ENCODE measurements at regions not wholly inside any gene's neighbourhood (a gene's known extent, or its start where the extent isn't known, plus 50 kb on each side); places are given as distances from the start of the nearest gene placed in this dataset.

DNA sequence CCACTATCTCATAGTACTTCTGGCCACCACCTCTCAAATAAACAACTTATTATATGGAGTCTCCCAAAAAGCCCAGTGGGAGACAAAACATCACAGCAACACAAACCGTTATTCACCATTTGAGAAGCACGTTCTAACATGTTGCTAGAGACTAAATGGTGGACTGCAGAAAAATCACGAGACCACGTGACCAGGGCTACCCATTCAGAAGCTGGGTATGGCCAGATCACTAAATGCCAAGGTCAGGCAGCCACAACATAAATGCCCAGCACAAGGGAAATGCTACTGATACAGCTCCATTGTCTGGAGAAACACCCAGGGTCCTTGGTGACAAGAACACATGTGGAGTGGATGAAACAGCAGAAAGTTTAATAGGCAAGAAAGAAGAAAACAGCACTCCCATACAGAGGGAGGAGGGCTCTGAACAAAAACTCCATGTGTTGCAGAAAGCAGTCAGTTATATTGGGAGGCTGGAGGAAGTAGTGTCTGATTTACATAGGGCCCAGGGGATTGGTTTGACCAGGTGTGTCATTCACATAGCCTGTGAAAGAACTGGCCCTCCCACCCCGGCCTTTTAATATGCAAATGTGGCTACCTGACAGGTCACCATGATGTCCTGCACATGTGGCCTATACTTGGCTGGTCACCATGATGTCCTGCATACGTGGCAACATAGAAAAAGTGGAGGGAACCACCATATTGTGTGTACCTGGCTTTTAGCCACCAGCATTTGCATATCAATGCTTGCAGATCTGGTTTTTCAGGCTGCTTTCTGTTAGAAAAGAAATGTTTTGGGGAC, 97.2 kb downstream of the TRIM36 start:
- in situ Hi-C loops (cut with MboI): loop anchor here (25.0 kb wide), 1 partner anchor 1435 kb away; no protein-coding TSS in a partner anchor
- H3K9ac ChIP-seq: no peak overlapping the region
- no peak overlapping the region for H3K27ac ChIP-seq
- no peak overlapping the region for H2AFZ ChIP-seq
- DNase-seq: no peak
- H3K27me3 ChIP-seq (replicated peaks; ENCODE audit: insufficient read depth): no peaks in the 10 kb centered on the region; the same call in 1 of the 2 replicates
- no peaks in the 10 kb centered on the region for H3K9me3 ChIP-seq (ENCODE audit: low read depth)
- H3K4me1 ChIP-seq (ENCODE audit: insufficient read depth): no peaks in the 10 kb centered on the region
- 31% methylated on average over 6 of the region's 6 CpGs for WGBS, 2 experiments (ENCODE audit: low coverage in 1 of 2, low lambda C conversion rate in 2 of 2, missing lambda C conversion rate in 2 of 2)
- no peak overlapping the region for H3K4me3 ChIP-seq
- no peak overlapping the region for H3K4me2 ChIP-seq (ENCODE audit: unreplicated experiment)
- H3K36me3 ChIP-seq (ENCODE audit: low read depth): no peaks in the 10 kb centered on the region
- no peaks in the 10 kb centered on the region for H4K20me1 ChIP-seq (ENCODE audit: insufficient read depth)
- TF ChIP-seq EZH2phosphoT487 (IDR thresholded peaks at IDR 0.05; ENCODE audit: insufficient read depth, low read depth): no peak
- TF ChIP-seq EZH2 (IDR thresholded peaks at IDR 0.05; ENCODE audit: insufficient read depth, poor library complexity, severe bottlenecking): no peak
- H3F3A ChIP-seq (ENCODE audit: insufficient read depth): no peaks in the 10 kb centered on the region
- no peaks in the 10 kb centered on the region for H3K9me2 ChIP-seq (ENCODE audit: insufficient read depth)
- H3K79me2 ChIP-seq (ENCODE audit: insufficient read depth): no peaks in the 10 kb centered on the region

DNA sequence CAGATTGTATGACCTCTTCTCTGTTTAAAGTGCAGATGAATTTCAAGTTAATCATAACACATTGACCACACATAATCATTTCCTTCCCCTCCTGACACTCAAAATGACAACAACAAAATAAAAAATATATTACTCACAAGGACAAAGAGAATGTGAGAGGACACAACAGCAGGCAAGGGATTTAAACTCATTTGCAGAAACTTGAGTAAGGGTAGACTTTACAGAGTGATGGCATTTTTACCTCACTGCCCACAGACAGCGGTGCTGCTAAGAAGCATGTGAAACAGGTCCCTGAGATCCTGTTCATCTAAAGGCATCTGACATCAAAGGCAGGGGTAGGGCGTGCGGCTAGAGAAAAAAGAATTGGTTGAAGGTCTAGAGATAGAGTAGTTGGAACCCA, 99.0 kb downstream of the TRIM36 start:
- Histone ChIP-seq H3K27me3 (replicated peaks; ENCODE audit: insufficient read depth) (no peaks in the 10 kb centered on the region; the same call in 1 of the 2 replicates), H3K79me2 (ENCODE audit: insufficient read depth) (no peaks in the 10 kb centered on the region), H2AFZ (no peak overlapping the region), H3K4me1 (ENCODE audit: insufficient read depth) (no peaks in the 10 kb centered on the region), H3F3A (ENCODE audit: insufficient read depth) (no peaks in the 10 kb centered on the region), H3K4me2 (ENCODE audit: unreplicated experiment) (no peak overlapping the region), H3K36me3 (ENCODE audit: low read depth) (no peaks in the 10 kb centered on the region), H3K9ac (no peak overlapping the region), H3K27ac (no peak overlapping the region), H3K9me3 (ENCODE audit: low read depth) (no peaks in the 10 kb centered on the region), H4K20me1 (ENCODE audit: insufficient read depth) (no peaks in the 10 kb centered on the region), H3K9me2 (ENCODE audit: insufficient read depth) (no peaks in the 10 kb centered on the region), H3K4me3 (no peak overlapping the region)
- DNase-seq: no peak
- 46 to 60% methylated on average over 3 of the region's 3 CpGs for WGBS, 2 experiments (ENCODE audit: low coverage in 1 of 2, low lambda C conversion rate in 2 of 2, missing lambda C conversion rate in 2 of 2)
- in situ Hi-C loops (cut with MboI): loop anchor here (25.0 kb wide), 1 partner anchor 1433 kb away; no protein-coding TSS in a partner anchor
- TF ChIP-seq EZH2 (IDR thresholded peaks at IDR 0.05; ENCODE audit: insufficient read depth, poor library complexity, severe bottlenecking) (no peak), EZH2phosphoT487 (IDR thresholded peaks at IDR 0.05; ENCODE audit: insufficient read depth, low read depth) (no peak)

DNA sequence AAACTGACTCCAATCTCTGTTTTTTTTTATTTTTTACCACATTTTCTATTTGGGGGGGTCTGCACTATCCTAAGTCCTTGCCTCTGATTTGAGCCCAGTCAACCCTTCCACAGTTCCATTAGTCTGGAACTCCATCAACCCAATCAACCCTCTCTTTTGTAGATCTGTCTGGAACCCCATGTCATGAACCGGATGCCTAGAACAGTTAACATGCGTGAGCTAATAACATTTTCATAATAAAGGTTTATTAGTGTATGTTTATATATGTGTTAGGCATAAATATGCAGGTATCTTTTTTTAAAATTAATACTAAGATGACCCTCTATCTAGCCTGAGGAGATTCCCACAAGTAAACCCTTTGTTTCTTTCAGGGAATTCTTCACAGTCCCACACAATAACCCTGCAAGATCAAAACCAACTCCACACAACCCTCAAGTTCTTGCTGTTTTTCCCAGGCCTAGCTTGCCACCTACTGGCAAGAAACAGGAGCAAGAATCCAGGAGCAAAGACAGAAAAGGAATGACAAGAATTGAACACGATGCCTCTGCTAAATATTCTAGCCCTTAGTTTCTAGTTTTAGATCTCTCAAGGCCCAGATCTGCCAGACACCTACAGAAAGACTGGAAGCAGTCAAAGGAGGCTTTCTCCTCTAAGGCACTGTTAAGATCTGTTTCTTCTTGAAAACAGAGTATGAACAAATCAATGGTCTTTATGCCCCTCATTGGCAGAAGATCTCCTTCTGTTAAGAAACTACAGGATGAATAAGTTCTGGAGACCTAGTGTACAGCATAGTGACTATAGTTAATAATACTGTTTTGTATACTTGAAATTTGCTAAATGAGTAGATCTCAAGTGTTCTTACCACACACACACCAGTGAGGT, 100.4 kb downstream of the TRIM36 start:
- 53 to 62% methylated on average over 3 of the region's 3 CpGs for WGBS, 2 experiments (ENCODE audit: low coverage in 1 of 2, low lambda C conversion rate in 2 of 2, missing lambda C conversion rate in 2 of 2)
- Histone ChIP-seq H3K4me3 (no peak overlapping the region), H3K79me2 (ENCODE audit: insufficient read depth) (no peaks in the 10 kb centered on the region), H3K36me3 (ENCODE audit: low read depth) (no peaks in the 10 kb centered on the region), H3K9me3 (ENCODE audit: low read depth) (no peaks in the 10 kb centered on the region), H3K9ac (no peak overlapping the region), H4K20me1 (ENCODE audit: insufficient read depth) (no peaks in the 10 kb centered on the region), H3K27ac (no peak overlapping the region), H3K4me1 (ENCODE audit: insufficient read depth) (no peaks in the 10 kb centered on the region), H3K27me3 (replicated peaks; ENCODE audit: insufficient read depth) (no peaks in the 10 kb centered on the region; the same call in 1 of the 2 replicates), H3K4me2 (ENCODE audit: unreplicated experiment) (no peak overlapping the region), H3K9me2 (ENCODE audit: insufficient read depth) (no peaks in the 10 kb centered on the region), H2AFZ (no peak overlapping the region), H3F3A (ENCODE audit: insufficient read depth) (no peaks in the 10 kb centered on the region)
- in situ Hi-C loops (cut with MboI): loop anchor here (25.0 kb wide), 1 partner anchor 1432 kb away; no protein-coding TSS in a partner anchor
- DNase-seq: peak; percentile 61
- no peak for TF ChIP-seq EZH2 (IDR thresholded peaks at IDR 0.05; ENCODE audit: insufficient read depth, poor library complexity, severe bottlenecking)
- TF ChIP-seq EZH2phosphoT487 (IDR thresholded peaks at IDR 0.05; ENCODE audit: insufficient read depth, low read depth): no peak

Measured in GM23248 (cell line).